ENCODE measurements at regions not wholly inside any gene's neighbourhood (a gene's known extent, or its start where the extent isn't known, plus 50 kb on each side); places are given as distances from the start of the nearest gene placed in this dataset.
"Not testable (repeated sequence)": the region's sequence is repeated elsewhere in the genome, so short reads cannot be mapped to it uniquely, and the experiment has no call there.

DNA sequence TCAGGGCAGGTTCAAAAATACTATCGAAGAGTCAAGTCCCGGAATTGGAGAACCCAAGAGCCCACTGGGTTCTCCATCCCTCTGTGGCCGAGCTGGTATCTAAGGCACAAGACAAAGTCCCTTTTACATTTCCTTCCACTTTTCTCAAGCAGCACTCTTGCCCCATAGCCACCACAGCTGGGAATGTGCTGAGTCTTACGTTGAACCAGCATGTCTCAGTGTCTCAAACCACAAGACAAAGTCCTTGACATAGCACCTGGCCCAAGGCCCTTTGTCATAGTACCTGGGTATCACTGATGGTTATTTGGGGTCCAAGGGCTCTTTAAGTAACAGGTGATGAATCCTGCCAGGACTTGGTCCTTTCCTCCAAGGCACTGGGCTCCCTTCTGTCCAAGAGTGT lies 210.2 kb upstream of the IRS4 start:
- TF ChIP-seq POLR2A (IDR thresholded peaks at IDR 0.05): no peak
- TF ChIP-seq, protein P1, sequence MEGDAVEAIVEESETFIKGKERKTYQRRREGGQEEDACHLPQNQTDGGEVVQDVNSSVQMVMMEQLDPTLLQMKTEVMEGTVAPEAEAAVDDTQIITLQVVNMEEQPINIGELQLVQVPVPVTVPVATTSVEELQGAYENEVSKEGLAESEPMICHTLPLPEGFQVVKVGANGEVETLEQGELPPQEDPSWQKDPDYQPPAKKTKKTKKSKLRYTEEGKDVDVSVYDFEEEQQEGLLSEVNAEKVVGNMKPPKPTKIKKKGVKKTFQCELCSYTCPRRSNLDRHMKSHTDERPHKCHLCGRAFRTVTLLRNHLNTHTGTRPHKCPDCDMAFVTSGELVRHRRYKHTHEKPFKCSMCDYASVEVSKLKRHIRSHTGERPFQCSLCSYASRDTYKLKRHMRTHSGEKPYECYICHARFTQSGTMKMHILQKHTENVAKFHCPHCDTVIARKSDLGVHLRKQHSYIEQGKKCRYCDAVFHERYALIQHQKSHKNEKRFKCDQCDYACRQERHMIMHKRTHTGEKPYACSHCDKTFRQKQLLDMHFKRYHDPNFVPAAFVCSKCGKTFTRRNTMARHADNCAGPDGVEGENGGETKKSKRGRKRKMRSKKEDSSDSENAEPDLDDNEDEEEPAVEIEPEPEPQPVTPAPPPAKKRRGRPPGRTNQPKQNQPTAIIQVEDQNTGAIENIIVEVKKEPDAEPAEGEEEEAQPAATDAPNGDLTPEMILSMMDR (IDR thresholded peaks at IDR 0.05 in 4 of 5, conservative IDR thresholded peaks at IDR 0.05 in 1 of 5): no peak
- no peaks in the 10 kb centered on the region for H3K27me3 ChIP-seq
- no peak overlapping the region for H3K4me3 ChIP-seq
- ATAC-seq (no peak), DNase-seq (no peak)
- no peaks in the 10 kb centered on the region for H3K36me3 ChIP-seq
- H3K4me1 ChIP-seq: no peaks in the 10 kb centered on the region
- no peaks in the 10 kb centered on the region for H3K9me3 ChIP-seq
- in situ Hi-C loops (cut with MboI; ENCODE audit: low sequenced_read_pairs in 4 of 4) (no loop called here), intact Hi-C loops (cut with DNase I; ENCODE audit: low total_unique reads) (no loop called here)
- no peak overlapping the region for H3K27ac ChIP-seq

DNA sequence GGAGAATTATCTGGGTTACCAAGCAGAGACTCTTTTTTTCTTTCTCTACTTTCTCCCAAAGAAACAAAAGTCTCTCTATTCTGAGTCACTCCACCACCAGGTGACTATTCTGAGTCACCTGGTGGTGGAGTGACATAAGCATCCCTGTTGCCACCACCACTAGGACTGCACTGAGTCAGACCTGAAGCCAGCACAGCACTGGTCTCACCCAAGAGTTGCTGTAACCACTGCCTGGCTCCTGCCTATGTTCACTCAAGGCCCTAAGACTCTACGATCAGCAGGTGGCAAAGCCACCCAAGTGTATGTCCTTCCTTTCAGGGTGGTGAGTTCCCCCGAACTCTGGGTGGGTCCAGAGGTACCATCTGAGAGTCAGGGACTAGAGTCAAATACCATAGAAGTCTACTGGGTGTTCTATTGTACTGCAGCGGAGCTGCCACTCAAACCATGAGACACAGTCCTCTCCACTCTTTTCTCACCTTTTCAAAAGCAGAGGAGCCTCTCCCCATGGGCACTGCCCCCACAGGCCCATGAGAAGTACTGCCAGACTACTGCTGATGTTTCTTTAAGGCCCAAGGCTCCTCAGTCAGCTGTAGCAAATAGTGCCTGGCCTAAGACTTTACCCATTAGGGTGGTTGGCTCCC lies 209.6 kb upstream of the IRS4 start:
- no peak for TF ChIP-seq POLR2A (IDR thresholded peaks at IDR 0.05)
- TF ChIP-seq, protein P1 (IDR thresholded peaks at IDR 0.05 in 4 of 5, conservative IDR thresholded peaks at IDR 0.05 in 1 of 5): no peak
- DNase-seq (no peak), ATAC-seq (no peak)
- no peaks in the 10 kb centered on the region for H3K4me1 ChIP-seq
- intact Hi-C loops (cut with DNase I; ENCODE audit: low total_unique reads) (no loop called here), in situ Hi-C loops (cut with MboI; ENCODE audit: low sequenced_read_pairs in 4 of 4) (no loop called here)
- H3K36me3 ChIP-seq: no peaks in the 10 kb centered on the region
- H3K27ac ChIP-seq: no peak overlapping the region
- no peaks in the 10 kb centered on the region for H3K27me3 ChIP-seq
- no peaks in the 10 kb centered on the region for H3K9me3 ChIP-seq
- no peak overlapping the region for H3K4me3 ChIP-seq

DNA sequence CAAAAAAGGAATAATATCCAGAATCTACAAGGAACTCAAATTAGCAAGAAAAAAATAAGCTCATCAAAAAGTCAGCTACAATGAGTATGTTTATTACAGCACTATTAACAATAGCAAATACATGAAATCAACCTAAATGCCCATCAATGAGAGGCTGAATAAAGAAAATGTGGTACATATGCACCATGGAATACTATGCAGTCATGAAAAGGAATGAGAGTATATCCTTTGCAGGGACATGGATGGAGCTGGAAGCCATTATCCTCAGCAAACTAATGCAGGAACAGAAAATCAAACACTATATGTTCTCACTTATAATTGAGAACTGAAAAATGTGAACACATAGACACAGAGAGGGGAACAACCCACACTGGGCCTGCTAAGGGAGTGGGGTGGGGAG lies 178.4 kb upstream of the IRS4 start:
- TF ChIP-seq POLR2A (IDR thresholded peaks at IDR 0.05): no peak
- TF ChIP-seq, protein P1 (IDR thresholded peaks at IDR 0.05 in 4 of 5, conservative IDR thresholded peaks at IDR 0.05 in 1 of 5): no peak
- Histone ChIP-seq H3K4me3 (no peak overlapping the region), H3K36me3 (no peaks in the 10 kb centered on the region), H3K27me3 (no peaks in the 10 kb centered on the region), H3K4me1 (no peaks in the 10 kb centered on the region), H3K27ac (no peak overlapping the region), H3K9me3 (no peaks in the 10 kb centered on the region)
- in situ Hi-C loops (cut with MboI; ENCODE audit: low sequenced_read_pairs in 4 of 4): no loop called here
- no peak for ATAC-seq
- DNase-seq: no peak
- intact Hi-C loops (cut with DNase I; ENCODE audit: low total_unique reads): no loop called here

DNA sequence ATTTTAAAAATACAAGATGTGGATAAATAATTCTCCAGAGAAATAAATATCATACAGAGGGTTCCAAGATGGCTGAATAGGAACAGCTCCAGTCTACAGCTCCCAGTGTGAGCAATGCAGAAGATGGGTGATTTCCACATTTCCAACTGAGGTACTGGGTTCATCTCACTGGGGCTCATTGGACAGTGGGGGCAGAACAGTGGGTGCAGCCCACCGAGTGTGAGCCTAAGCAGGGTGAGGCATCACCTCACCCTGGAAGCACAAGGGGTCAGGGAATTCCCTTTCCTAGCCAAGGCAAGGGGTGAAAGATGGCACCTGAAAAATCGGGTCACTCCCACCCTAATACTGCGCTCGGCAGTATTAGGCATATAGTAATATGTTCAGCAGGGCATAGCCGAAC lies 167.5 kb upstream of the IRS4 start:
- H3K27me3 ChIP-seq; DNase-seq; H3K9me3 ChIP-seq; H3K4me3 ChIP-seq; H3K27ac ChIP-seq; intact Hi-C loops (cut with DNase I; ENCODE audit: low total_unique reads); H3K36me3 ChIP-seq; ATAC-seq; in situ Hi-C loops (cut with MboI; ENCODE audit: low sequenced_read_pairs in 4 of 4); H3K4me1 ChIP-seq: not testable (repeated sequence)

DNA sequence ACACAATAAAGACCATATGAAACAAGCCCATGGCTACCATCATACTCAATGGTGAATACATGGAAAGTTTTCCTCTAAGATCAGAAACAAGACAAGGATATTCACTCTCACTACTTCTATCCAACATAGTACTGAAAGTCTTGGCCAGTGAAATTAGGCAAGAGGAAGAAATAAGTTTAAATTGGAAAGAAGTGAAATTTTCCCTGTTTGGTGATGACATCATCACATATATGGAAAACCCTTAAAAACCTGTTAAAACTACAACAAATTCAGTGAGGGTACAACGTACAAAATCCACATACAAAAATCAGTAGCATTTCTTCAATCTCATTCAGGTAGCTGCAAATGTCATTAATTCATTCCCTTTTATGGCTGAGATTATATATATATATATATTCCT lies 164.0 kb upstream of the IRS4 start:
- TF ChIP-seq, protein P1 (IDR thresholded peaks at IDR 0.05 in 4 of 5, conservative IDR thresholded peaks at IDR 0.05 in 1 of 5): no peak
- TF ChIP-seq POLR2A (IDR thresholded peaks at IDR 0.05): no peak
- H3K36me3 ChIP-seq: no peaks in the 10 kb centered on the region
- no peaks in the 10 kb centered on the region for H3K4me1 ChIP-seq
- H3K27me3 ChIP-seq: no peaks in the 10 kb centered on the region
- no peak for DNase-seq
- no peaks in the 10 kb centered on the region for H3K9me3 ChIP-seq
- no peak overlapping the region for H3K4me3 ChIP-seq
- intact Hi-C loops (cut with DNase I; ENCODE audit: low total_unique reads) (no loop called here), in situ Hi-C loops (cut with MboI; ENCODE audit: low sequenced_read_pairs in 4 of 4) (no loop called here)
- no peak overlapping the region for H3K27ac ChIP-seq
- ATAC-seq: no peak

DNA sequence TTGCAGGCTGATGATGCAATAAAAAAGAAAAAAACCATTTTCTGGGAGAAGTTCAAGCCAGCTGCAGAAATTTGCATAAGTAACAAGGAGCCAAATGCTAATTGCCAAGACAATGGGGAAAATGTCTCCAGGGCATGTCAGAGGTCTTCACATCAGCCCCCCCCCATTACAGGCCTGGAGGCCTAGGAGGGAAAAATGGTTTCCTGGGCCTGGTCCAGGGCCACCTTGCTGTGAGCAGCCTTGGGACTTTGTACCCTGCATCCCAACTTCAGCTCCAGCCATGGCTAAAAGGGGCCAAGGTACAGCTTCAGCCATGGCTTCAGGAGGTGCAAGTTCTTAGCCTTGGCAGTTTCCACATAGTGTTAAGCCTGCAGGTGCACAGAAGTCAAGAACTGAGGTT lies 160.0 kb upstream of the IRS4 start:
- in situ Hi-C loops (cut with MboI; ENCODE audit: low sequenced_read_pairs in 4 of 4); DNase-seq; H3K36me3 ChIP-seq; H3K9me3 ChIP-seq; intact Hi-C loops (cut with DNase I; ENCODE audit: low total_unique reads); H3K4me1 ChIP-seq; H3K4me3 ChIP-seq; ATAC-seq; H3K27me3 ChIP-seq; H3K27ac ChIP-seq: not testable (repeated sequence)
